DOHH2 (cell line): ENCODE measurements at regions not wholly inside any gene's neighbourhood (a gene's known extent, or its start where the extent isn't known, plus 50 kb on each side); places are given as distances from the start of the nearest gene placed in this dataset.

ENCODE experiments used
- H3F3A ChIP-seq: fragments of 200-600 bp; sonication (generic), shearing (Covaris generic); 2 replicates; pipeline ENCODE4 v1.6.0; 2016; ENCODE audit warnings: antibody characterized with exemption, mild to moderate bottlenecking; ENCODE audit not compliant: control insufficient read depth, insufficient read depth
- H3K27ac ChIP-seq: fragments of 200-600 bp; sonication (generic); 2 replicates; pipeline ENCODE4 v1.5.1; 2014; ENCODE audit warnings: low read depth, mild to moderate bottlenecking, low read length, moderate library complexity
- H3K27me3 ChIP-seq: fragments of 200-600 bp; sonication (generic); 2 replicates; pipeline ENCODE4 v1.6.1; 2014; ENCODE audit warnings: mild to moderate bottlenecking, low read length, mixed read lengths; ENCODE audit not compliant: control insufficient read depth
- H3K36me3 ChIP-seq: fragments of 200-600 bp; sonication (generic); 2 replicates; pipeline ENCODE4 v1.6.1; 2014; ENCODE audit warnings: mild to moderate bottlenecking, low read length, moderate library complexity, mixed read lengths; ENCODE audit not compliant: control insufficient read depth
- H3K4me1 ChIP-seq: fragments of 200-600 bp; sonication (generic); 2 replicates; pipeline ENCODE4 v1.6.1; 2014; ENCODE audit warnings: mild to moderate bottlenecking, low read length, mixed read lengths; ENCODE audit not compliant: control insufficient read depth
- H3K4me2 ChIP-seq: fragments of 200-600 bp; sonication (generic); 2 replicates; pipeline ENCODE4 v1.6.0; 2014; ENCODE audit warnings: mild to moderate bottlenecking, low read length, moderate library complexity
- H3K4me3 ChIP-seq: fragments of 200-600 bp; sonication (generic); 2 replicates; pipeline ENCODE4 v1.5.1; 2014; ENCODE audit warnings: mild to moderate bottlenecking, low read length, mixed read lengths
- H3K79me2 ChIP-seq: fragments of 200-600 bp; sonication (generic); 2 replicates; pipeline ENCODE4 v1.6.1; 2014; ENCODE audit warnings: mild to moderate bottlenecking, low read length, mixed read lengths; ENCODE audit not compliant: control insufficient read depth
- H3K9me2 ChIP-seq: fragments of 200-600 bp; sonication (generic); replicated peaks from 2 replicates; pipeline ENCODE4 v1.6.1; 2014; ENCODE audit warnings: mild to moderate bottlenecking, low read length, mixed read lengths; ENCODE audit not compliant: control insufficient read depth
- H3K9me3 ChIP-seq: fragments of 200-600 bp; sonication (generic); 2 replicates; pipeline ENCODE4 v1.6.1; 2014; ENCODE audit warnings: antibody characterized with exemption, low read length, mixed read lengths; ENCODE audit not compliant: control insufficient read depth, insufficient read depth
- H4K20me1 ChIP-seq: fragments of 200-600 bp; sonication (generic); 2 replicates; pipeline ENCODE4 v1.6.0; 2014; ENCODE audit warnings: low read depth, mild to moderate bottlenecking, antibody characterized with exemption, low read length, moderate library complexity; ENCODE audit not compliant: control insufficient read depth, insufficient read depth
- EZH2phosphoT487 ChIP-seq: fragments of 200-600 bp; sonication (generic); IDR thresholded peaks from 2 replicates; pipeline ENCODE4 v1.6.1; 2017; ENCODE audit warnings: borderline replicate concordance, mild to moderate bottlenecking, antibody characterized with exemption, low read length, moderate library complexity, mixed read lengths
- TF ChIP-seq, protein P1 (sequence below): fragments of 200-600 bp; sonication (generic); IDR thresholded peaks from one replicate; pipeline ENCODE4 v1.5.1; 2014; ENCODE audit warnings: antibody characterized with exemption, mild to moderate bottlenecking, low read depth, low read length; ENCODE audit not compliant: poor library complexity, severe bottlenecking

DNA sequence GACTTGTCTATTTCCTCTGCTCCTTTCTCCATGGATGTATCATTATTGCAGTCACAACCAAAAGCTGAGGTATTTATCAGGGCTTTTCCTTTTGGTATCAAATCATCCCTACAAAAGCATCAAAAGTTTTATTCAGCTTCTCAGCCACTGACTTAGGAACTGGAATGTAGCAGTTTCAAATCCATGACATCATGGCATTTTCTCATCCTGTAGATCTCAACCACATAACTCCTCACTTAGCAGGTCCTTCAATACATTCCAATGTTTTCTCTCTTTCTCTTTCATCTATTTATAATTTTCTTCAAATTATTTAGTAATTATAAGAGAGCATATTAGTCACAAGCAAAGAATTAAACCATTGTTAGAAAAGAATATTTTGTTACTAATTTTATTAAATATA, 537.4 kb upstream of the SORCS1 start:
- Histone ChIP-seq H3K4me2 (no peak overlapping the region), H3K9me2 (no peaks in the 10 kb centered on the region), H3K27ac (no peak overlapping the region), H3K27me3 (no peaks in the 10 kb centered on the region), H3K4me1 (no peaks in the 10 kb centered on the region), H3K79me2 (no peaks in the 10 kb centered on the region), H3K9me3 (no peaks in the 10 kb centered on the region), H3F3A (no peaks in the 10 kb centered on the region), H3K36me3 (no peaks in the 10 kb centered on the region), H4K20me1 (no peaks in the 10 kb centered on the region), H3K4me3 (no peak overlapping the region)
- TF ChIP-seq EZH2phosphoT487: no peak
- TF ChIP-seq, protein P1, sequence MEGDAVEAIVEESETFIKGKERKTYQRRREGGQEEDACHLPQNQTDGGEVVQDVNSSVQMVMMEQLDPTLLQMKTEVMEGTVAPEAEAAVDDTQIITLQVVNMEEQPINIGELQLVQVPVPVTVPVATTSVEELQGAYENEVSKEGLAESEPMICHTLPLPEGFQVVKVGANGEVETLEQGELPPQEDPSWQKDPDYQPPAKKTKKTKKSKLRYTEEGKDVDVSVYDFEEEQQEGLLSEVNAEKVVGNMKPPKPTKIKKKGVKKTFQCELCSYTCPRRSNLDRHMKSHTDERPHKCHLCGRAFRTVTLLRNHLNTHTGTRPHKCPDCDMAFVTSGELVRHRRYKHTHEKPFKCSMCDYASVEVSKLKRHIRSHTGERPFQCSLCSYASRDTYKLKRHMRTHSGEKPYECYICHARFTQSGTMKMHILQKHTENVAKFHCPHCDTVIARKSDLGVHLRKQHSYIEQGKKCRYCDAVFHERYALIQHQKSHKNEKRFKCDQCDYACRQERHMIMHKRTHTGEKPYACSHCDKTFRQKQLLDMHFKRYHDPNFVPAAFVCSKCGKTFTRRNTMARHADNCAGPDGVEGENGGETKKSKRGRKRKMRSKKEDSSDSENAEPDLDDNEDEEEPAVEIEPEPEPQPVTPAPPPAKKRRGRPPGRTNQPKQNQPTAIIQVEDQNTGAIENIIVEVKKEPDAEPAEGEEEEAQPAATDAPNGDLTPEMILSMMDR: no peak

DNA sequence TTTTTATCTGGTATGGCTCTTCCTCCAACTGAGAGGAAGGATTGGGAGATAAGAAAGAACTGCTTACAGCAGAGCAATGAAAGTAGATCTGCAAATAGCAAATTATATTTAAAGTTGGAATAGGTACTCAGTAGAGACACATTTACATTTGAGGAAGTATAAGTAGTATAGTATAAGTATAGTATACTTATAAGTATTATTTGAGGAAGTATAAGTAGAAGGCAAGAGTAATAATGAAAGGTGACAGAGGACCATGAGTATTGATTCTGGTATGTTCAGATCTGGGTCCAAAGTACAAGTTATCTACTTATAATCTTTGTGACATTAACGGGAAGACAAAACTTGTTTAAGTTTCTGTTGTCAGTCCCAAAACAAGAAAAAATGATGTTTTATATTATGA, 527.6 kb upstream of the SORCS1 start:
- Histone ChIP-seq H4K20me1 (no peaks in the 10 kb centered on the region), H3K36me3 (no peaks in the 10 kb centered on the region), H3K27ac (no peak overlapping the region), H3K9me3 (no peaks in the 10 kb centered on the region), H3K9me2 (no peaks in the 10 kb centered on the region), H3K4me2 (no peak overlapping the region), H3F3A (no peaks in the 10 kb centered on the region), H3K79me2 (no peaks in the 10 kb centered on the region), H3K4me1 (no peaks in the 10 kb centered on the region), H3K4me3 (no peak overlapping the region), H3K27me3 (no peaks in the 10 kb centered on the region)
- TF ChIP-seq, protein P1: no peak
- no peak for TF ChIP-seq EZH2phosphoT487

DNA sequence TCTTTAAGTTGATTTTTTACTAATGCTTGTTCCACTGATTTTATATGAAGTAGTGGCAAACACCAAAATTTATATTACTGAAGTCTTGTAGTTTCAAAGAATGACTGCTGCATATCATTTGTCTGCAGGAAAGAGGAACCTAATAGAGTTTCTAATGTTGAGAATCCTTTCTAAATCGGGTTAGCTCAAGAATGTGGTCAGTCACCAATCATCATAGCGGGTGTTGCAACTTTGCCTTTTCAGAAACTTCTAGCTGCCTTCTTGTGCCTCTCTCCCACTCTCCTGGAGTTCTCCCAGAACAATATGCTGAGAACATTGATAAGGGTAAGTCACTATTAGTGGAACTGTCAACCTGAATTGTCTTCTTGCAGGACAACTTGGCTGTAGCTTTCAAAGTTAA, 524.8 kb upstream of the SORCS1 start:
- H3K27me3 ChIP-seq: no peaks in the 10 kb centered on the region
- H3F3A ChIP-seq: no peaks in the 10 kb centered on the region
- no peak overlapping the region for H3K4me3 ChIP-seq
- H3K9me3 ChIP-seq: no peaks in the 10 kb centered on the region
- no peaks in the 10 kb centered on the region for H3K79me2 ChIP-seq
- H3K9me2 ChIP-seq: no peaks in the 10 kb centered on the region
- H3K4me2 ChIP-seq: no peak overlapping the region
- no peaks in the 10 kb centered on the region for H3K36me3 ChIP-seq
- no peaks in the 10 kb centered on the region for H3K4me1 ChIP-seq
- no peaks in the 10 kb centered on the region for H4K20me1 ChIP-seq
- no peak overlapping the region for H3K27ac ChIP-seq
- TF ChIP-seq EZH2phosphoT487: no peak
- TF ChIP-seq, protein P1: no peak

DNA sequence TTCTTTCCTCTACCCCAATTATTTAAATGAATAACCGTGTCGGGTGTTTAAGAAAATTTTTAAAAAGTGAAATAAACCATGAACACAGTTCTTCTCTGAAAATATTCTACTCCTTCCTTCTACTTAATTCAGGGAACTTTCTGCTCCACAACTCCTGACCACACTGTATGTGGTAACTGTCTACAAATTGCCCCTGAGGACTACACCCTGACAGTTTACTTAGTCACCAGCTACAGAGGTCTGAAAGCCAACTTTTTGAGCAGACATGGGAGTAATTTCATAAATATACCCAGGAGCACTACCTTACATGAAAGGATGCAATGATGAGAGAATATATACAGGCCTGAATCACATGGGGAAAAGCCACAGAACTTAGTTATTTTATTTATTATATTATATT, 523.2 kb upstream of the SORCS1 start:
- no peak overlapping the region for H3K4me3 ChIP-seq
- no peaks in the 10 kb centered on the region for H3K9me3 ChIP-seq
- no peak for TF ChIP-seq EZH2phosphoT487
- TF ChIP-seq, protein P1: no peak
- no peaks in the 10 kb centered on the region for H3K9me2 ChIP-seq
- no peaks in the 10 kb centered on the region for H4K20me1 ChIP-seq
- H3K79me2 ChIP-seq: no peaks in the 10 kb centered on the region
- H3K27me3 ChIP-seq: no peaks in the 10 kb centered on the region
- H3K36me3 ChIP-seq: no peaks in the 10 kb centered on the region
- no peak overlapping the region for H3K27ac ChIP-seq
- H3F3A ChIP-seq: no peaks in the 10 kb centered on the region
- H3K4me2 ChIP-seq: no peak overlapping the region
- H3K4me1 ChIP-seq: no peaks in the 10 kb centered on the region
